ENCODE measurements at regions not wholly inside any gene's neighbourhood (a gene's known extent, or its start where the extent isn't known, plus 50 kb on each side); places are given as distances from the start of the nearest gene placed in this dataset.
"Not testable (repeated sequence)": the region's sequence is repeated elsewhere in the genome, so short reads cannot be mapped to it uniquely, and the experiment has no call there.

DNA sequence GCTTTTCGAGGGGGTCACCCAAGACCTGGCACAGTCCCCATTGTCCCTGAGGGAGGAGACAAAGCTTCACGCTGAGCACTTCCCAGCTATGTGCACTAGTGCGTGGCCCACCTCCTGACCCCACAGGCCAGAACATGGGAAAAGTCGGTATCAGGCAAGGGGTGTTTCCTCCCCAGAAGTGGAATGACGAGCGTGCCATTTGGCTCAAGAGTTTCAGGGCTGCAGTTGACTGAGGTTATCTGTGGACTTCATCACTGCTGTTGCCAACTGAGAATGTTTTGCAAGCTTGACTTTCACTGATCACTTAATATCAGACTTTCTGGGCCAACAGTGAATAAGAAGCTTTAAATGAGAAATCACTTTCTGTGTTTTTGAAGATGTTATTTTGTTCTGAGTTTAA lies 137.0 kb upstream of the AFDN start:
- H3K27ac ChIP-seq (ENCODE audit: low read length) = no peak overlapping the region
- no peaks in the 10 kb centered on the region for H3K27me3 ChIP-seq (ENCODE audit: insufficient read depth, low read depth, low read length)
- no peaks in the 10 kb centered on the region for H3K9me2 ChIP-seq (ENCODE audit: insufficient read depth, low read length)
- H3K36me3 ChIP-seq (ENCODE audit: insufficient read depth, low read length) = no peaks in the 10 kb centered on the region
- no peak overlapping the region for H3K9ac ChIP-seq (ENCODE audit: low read length)
- TF ChIP-seq EZH2 (IDR thresholded peaks at IDR 0.05; ENCODE audit: borderline replicate concordance, insufficient read depth, low read length, poor library complexity, severe bottlenecking) (no peak), TAF1 (IDR thresholded peaks at IDR 0.05; ENCODE audit: low read depth) (no peak), SMC3 (conservative IDR thresholded peaks at IDR 0.05; ENCODE audit: poor library complexity) (no peak), POLR2AphosphoS5 (IDR thresholded peaks at IDR 0.05) (no peak), EP300 (conservative IDR thresholded peaks at IDR 0.05; ENCODE audit: poor library complexity, severe bottlenecking) (no peak), RAD21 (conservative IDR thresholded peaks at IDR 0.05) (no peak), MXI1 (conservative IDR thresholded peaks at IDR 0.05; ENCODE audit: poor library complexity, severe bottlenecking) (no peak)
- TF ChIP-seq, protein P1, sequence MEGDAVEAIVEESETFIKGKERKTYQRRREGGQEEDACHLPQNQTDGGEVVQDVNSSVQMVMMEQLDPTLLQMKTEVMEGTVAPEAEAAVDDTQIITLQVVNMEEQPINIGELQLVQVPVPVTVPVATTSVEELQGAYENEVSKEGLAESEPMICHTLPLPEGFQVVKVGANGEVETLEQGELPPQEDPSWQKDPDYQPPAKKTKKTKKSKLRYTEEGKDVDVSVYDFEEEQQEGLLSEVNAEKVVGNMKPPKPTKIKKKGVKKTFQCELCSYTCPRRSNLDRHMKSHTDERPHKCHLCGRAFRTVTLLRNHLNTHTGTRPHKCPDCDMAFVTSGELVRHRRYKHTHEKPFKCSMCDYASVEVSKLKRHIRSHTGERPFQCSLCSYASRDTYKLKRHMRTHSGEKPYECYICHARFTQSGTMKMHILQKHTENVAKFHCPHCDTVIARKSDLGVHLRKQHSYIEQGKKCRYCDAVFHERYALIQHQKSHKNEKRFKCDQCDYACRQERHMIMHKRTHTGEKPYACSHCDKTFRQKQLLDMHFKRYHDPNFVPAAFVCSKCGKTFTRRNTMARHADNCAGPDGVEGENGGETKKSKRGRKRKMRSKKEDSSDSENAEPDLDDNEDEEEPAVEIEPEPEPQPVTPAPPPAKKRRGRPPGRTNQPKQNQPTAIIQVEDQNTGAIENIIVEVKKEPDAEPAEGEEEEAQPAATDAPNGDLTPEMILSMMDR (IDR thresholded peaks at IDR 0.05; ENCODE audit: poor library complexity, severe bottlenecking) = no peak
- TF ChIP-seq, protein P2, sequence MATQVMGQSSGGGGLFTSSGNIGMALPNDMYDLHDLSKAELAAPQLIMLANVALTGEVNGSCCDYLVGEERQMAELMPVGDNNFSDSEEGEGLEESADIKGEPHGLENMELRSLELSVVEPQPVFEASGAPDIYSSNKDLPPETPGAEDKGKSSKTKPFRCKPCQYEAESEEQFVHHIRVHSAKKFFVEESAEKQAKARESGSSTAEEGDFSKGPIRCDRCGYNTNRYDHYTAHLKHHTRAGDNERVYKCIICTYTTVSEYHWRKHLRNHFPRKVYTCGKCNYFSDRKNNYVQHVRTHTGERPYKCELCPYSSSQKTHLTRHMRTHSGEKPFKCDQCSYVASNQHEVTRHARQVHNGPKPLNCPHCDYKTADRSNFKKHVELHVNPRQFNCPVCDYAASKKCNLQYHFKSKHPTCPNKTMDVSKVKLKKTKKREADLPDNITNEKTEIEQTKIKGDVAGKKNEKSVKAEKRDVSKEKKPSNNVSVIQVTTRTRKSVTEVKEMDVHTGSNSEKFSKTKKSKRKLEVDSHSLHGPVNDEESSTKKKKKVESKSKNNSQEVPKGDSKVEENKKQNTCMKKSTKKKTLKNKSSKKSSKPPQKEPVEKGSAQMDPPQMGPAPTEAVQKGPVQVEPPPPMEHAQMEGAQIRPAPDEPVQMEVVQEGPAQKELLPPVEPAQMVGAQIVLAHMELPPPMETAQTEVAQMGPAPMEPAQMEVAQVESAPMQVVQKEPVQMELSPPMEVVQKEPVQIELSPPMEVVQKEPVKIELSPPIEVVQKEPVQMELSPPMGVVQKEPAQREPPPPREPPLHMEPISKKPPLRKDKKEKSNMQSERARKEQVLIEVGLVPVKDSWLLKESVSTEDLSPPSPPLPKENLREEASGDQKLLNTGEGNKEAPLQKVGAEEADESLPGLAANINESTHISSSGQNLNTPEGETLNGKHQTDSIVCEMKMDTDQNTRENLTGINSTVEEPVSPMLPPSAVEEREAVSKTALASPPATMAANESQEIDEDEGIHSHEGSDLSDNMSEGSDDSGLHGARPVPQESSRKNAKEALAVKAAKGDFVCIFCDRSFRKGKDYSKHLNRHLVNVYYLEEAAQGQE (IDR thresholded peaks at IDR 0.05; ENCODE audit: borderline replicate concordance) = no peak
- H3K9me3 ChIP-seq (ENCODE audit: low read length) = no peaks in the 10 kb centered on the region
- H3F3A ChIP-seq (ENCODE audit: insufficient read depth, low read length, poor library complexity, severe bottlenecking) = no peaks in the 10 kb centered on the region
- no peak overlapping the region for H3K4me3 ChIP-seq (ENCODE audit: low read length)
- no peaks in the 10 kb centered on the region for H3K79me2 ChIP-seq (replicated peaks; ENCODE audit: insufficient read depth, low read length)
- no peak overlapping the region for H2AFZ ChIP-seq (ENCODE audit: low read depth, low read length)
- H4K20me1 ChIP-seq (ENCODE audit: insufficient read depth) = no peaks in the 10 kb centered on the region
- H3K4me2 ChIP-seq (ENCODE audit: low read length) = no peak overlapping the region

DNA sequence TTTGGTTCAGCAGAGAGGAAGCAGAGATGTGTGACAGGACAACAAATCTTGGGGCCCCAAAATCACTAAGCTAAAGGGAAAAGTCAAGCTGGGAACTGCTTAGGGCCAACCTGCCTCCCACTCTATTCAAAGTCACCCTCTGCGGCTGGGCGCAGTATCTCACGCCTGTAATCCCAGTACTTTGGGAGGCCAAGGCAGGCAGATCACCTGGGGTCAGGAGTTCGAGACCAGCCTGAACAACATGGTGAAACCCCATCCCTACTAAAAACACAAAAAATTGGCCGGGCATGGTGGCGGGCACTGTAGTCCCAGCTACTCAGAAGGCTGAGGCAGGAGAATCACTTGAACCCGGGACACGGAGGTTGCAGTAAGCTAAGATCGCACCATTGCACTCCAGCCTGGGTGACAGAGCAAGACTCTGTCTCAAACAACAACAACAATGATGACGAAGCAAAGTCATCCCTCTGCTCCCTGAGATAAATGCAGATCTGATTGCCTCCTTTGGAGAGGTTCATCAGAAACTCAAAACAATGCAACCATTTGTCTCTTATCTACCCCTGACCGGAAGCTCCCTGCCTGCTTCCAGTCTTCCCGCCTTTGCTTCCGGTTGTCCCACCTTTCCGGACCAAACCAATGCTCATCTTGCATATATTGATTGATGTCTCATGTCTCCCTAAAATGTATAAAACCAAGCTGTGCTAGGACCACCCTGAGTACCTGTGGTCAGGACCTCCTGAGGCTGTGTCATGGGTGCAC lies 136.4 kb upstream of the AFDN start:
- H3K9ac ChIP-seq (ENCODE audit: low read length); H3K79me2 ChIP-seq (replicated peaks; ENCODE audit: insufficient read depth, low read length); H3K36me3 ChIP-seq (ENCODE audit: insufficient read depth, low read length); H3K4me2 ChIP-seq (ENCODE audit: low read length); H3K9me2 ChIP-seq (ENCODE audit: insufficient read depth, low read length); H3K27me3 ChIP-seq (ENCODE audit: insufficient read depth, low read depth, low read length); H4K20me1 ChIP-seq (ENCODE audit: insufficient read depth); H3K27ac ChIP-seq (ENCODE audit: low read length); H3K9me3 ChIP-seq (ENCODE audit: low read length); H3F3A ChIP-seq (ENCODE audit: insufficient read depth, low read length, poor library complexity, severe bottlenecking); H2AFZ ChIP-seq (ENCODE audit: low read depth, low read length); H3K4me3 ChIP-seq (ENCODE audit: low read length): not testable (repeated sequence)
